Large intestine (tissue), 3 donors: ENCODE measurements at regions not wholly inside any gene's neighbourhood (a gene's known extent, or its start where the extent isn't known, plus 50 kb on each side); places are given as distances from the start of the nearest gene placed in this dataset.

Source experiments
- DNase-seq, 2 donors: peaks; one replicate each; pipeline versions ENCODE4 v3.0.0 to v3.0.0-alpha.2; 2013
- H3K27ac ChIP-seq: one replicate; pipeline ENCODE4 v1.5.1; 2013; ENCODE audit warnings: low read length
- H3K27me3 ChIP-seq: 2 replicates; pipeline ENCODE4 v1.6.1; 2013; ENCODE audit warnings: low read length; ENCODE audit not compliant: control insufficient read depth, insufficient read depth
- H3K36me3 ChIP-seq: 2 replicates; pipeline ENCODE4 v1.6.1; 2013; ENCODE audit warnings: low read length; ENCODE audit not compliant: control insufficient read depth, insufficient read depth
- H3K4me1 ChIP-seq: one replicate; pipeline ENCODE4 v1.6.1; 2013; ENCODE audit warnings: low read length; ENCODE audit not compliant: control insufficient read depth, insufficient read depth
- H3K4me3 ChIP-seq: one replicate; pipeline ENCODE4 v1.5.1; 2013; ENCODE audit warnings: low read length
- H3K9me3 ChIP-seq: one replicate; pipeline ENCODE4 v1.6.1; 2013; ENCODE audit warnings: mild to moderate bottlenecking, low read depth, low read length, moderate library complexity; ENCODE audit not compliant: control insufficient read depth
- WGBS: methylation state at CpG from one replicate; pipeline ENCODE4 v1.1.5; 2013; ENCODE audit warnings: low lambda C conversion rate; ENCODE audit not compliant: insufficient coverage; 5-methylcytosine and 5-hydroxymethylcytosine counted together

- WGBS: no CpG with 5 or more reads among the region's 5 CpGs
- DNase-seq: no peak
- no peaks in the 10 kb centered on the region for H3K36me3 ChIP-seq
- H3K27ac ChIP-seq: no peak overlapping the region
- peaks cover 3% of the 10 kb centered on the region for H3K27me3 ChIP-seq
- H3K9me3 ChIP-seq: no peaks in the 10 kb centered on the region
- no peaks in the 10 kb centered on the region for H3K4me1 ChIP-seq
- no peak overlapping the region for H3K4me3 ChIP-seq
Observed at GRCh38 chr10:120365872-120366271, 91.2 kb upstream of the PLPP4 start.

GRCh38 chr10:120367341-120367740 lies 89.7 kb upstream of the PLPP4 start:
- H3K9me3 ChIP-seq: no peaks in the 10 kb centered on the region
- H3K4me1 ChIP-seq: no peaks in the 10 kb centered on the region
- H3K36me3 ChIP-seq: no peaks in the 10 kb centered on the region
- peaks cover 3% of the 10 kb centered on the region for H3K27me3 ChIP-seq
- H3K4me3 ChIP-seq: no peak overlapping the region
- no peak for DNase-seq
- no CpG with 5 or more reads among the region's 3 CpGs for WGBS
- no peak overlapping the region for H3K27ac ChIP-seq

DNA sequence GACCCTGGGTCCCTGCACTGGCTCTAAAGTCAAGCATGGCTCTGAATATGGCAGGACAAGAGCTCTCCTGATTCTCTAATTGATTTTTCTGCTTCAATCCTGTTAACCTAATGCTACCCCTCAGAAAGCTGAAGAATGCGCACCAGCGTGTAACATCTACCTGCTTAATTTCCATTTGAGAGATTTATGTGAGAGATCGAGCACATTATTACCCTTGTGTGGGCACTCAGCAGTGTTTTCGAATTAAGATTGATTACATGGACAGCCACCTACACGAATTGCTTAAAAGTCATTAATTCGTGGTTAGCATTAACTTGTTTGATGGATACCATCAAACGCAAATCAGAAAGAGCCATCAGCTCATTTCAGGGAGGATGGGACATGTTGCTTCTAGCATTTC lies 88.7 kb upstream of the PLPP4 start:
- Histone ChIP-seq H3K9me3 (no peaks in the 10 kb centered on the region), H3K4me3 (no peak overlapping the region), H3K27me3 (peaks cover 3% of the 10 kb centered on the region), H3K4me1 (no peaks in the 10 kb centered on the region), H3K27ac (no peak overlapping the region), H3K36me3 (no peaks in the 10 kb centered on the region)
- 81% methylated on average over 3 of the region's 7 CpGs for WGBS
- DNase-seq: no peak

DNA sequence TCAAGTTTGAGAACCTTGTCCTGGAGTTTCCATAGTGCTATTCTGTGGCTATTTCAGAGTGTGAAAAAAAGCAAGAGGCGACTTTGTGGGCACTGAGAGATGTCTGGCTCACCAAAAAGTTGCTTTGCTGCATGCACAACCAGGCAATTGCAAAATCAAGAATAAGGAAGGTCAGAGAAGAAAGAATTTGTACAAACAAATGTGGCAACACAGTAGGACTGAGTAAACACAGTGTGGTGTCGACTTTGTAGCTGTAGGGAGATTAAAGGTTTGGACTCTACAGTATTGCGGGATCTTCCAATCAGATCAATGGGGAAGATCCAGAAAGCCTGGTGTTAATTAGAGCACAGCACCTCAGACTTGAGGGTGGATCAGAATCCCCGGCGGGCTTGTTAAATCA lies 88.1 kb upstream of the PLPP4 start:
- 83% methylated on average over 2 of the region's 5 CpGs for WGBS
- peaks cover 3% of the 10 kb centered on the region for H3K27me3 ChIP-seq
- DNase-seq: no peak

GRCh38 chr10:120369856-120370276 lies 87.2 kb upstream of the PLPP4 start:
- no peaks in the 10 kb centered on the region for H3K4me1 ChIP-seq
- WGBS: 57% methylated on average over 1 of the region's 2 CpGs
- DNase-seq: no peak
- H3K9me3 ChIP-seq: no peaks in the 10 kb centered on the region
- peaks cover 3% of the 10 kb centered on the region for H3K27me3 ChIP-seq
- H3K4me3 ChIP-seq: no peak overlapping the region
- no peak overlapping the region for H3K27ac ChIP-seq
- H3K36me3 ChIP-seq: no peaks in the 10 kb centered on the region

More for the DNA sequence above, 88.1 kb upstream of the PLPP4 start:
- Histone ChIP-seq H3K4me3 (no peak overlapping the region), H3K9me3 (no peaks in the 10 kb centered on the region), H3K4me1 (no peaks in the 10 kb centered on the region), H3K27ac (no peak overlapping the region), H3K36me3 (no peaks in the 10 kb centered on the region)

DNA sequence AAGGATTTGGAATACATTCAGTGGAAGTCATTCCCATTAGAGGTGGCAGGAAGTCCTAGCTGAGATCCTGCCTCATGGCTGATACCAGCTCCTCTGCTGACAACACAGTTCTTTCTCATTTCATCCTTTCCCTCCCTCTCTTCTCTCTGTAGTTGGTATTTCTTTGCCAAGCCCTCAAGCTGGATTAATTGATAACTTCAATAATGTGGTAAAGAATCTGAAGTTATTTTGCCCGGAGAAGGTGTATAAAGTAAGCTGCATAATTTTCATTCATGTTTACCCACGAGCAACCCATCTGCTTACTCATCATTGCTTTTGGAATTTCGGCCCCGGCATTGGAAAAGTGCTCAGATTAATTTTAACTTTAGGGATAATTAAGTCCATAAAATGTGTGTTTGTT lies 85.2 kb upstream of the PLPP4 start:
- Histone ChIP-seq H3K4me1 (no peaks in the 10 kb centered on the region), H3K27me3 (peaks cover 3% of the 10 kb centered on the region), H3K36me3 (no peaks in the 10 kb centered on the region), H3K27ac (no peak overlapping the region), H3K9me3 (no peaks in the 10 kb centered on the region), H3K4me3 (no peak overlapping the region)
- DNase-seq: no peak
- 90% methylated on average over 4 of the region's 4 CpGs for WGBS

- Histone ChIP-seq H3K4me1 (no peaks in the 10 kb centered on the region), H3K36me3 (no peaks in the 10 kb centered on the region), H3K4me3 (no peak overlapping the region), H3K27ac (no peak overlapping the region), H3K27me3 (no peaks in the 10 kb centered on the region), H3K9me3 (no peaks in the 10 kb centered on the region)
- DNase-seq: no peak
- 100% methylated on average over 1 of the region's 4 CpGs for WGBS
Observed at GRCh38 chr10:120372917-120373316, 84.1 kb upstream of the PLPP4 start.

GRCh38 chr10:120375666-120376065 lies 81.4 kb upstream of the PLPP4 start:
- Histone ChIP-seq H3K36me3 (no peaks in the 10 kb centered on the region), H3K4me3 (no peak overlapping the region), H3K9me3 (no peaks in the 10 kb centered on the region), H3K27me3 (no peaks in the 10 kb centered on the region), H3K4me1 (no peaks in the 10 kb centered on the region), H3K27ac (no peak overlapping the region)
- DNase-seq: no peak
- no CpG with 5 or more reads among the region's 4 CpGs for WGBS

DNA sequence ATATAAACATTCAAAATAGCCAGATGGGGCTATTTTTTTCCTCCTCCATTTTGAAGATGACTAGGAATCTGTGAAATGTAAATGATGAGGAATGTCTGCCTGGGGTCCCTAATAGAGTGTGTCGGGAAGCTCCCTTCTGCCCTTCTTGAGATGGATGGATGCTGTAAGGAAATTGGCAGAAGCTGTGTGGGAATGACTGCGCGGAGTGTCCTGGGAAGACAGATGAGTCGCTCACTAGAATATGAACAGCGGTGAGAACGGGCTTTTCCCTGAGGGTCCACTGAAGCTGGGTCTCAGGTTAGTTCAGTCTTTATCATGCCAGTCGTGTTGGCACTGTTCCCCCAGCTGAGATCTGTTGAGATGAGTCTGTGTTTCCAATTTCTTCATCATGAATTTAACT lies 75.1 kb upstream of the PLPP4 start:
- H3K4me1 ChIP-seq: no peaks in the 10 kb centered on the region
- no CpG with 5 or more reads among the region's 7 CpGs for WGBS
- no peaks in the 10 kb centered on the region for H3K9me3 ChIP-seq
- DNase-seq: no peak
- no peaks in the 10 kb centered on the region for H3K36me3 ChIP-seq
- H3K27ac ChIP-seq: no peak overlapping the region
- H3K4me3 ChIP-seq: no peak overlapping the region
- H3K27me3 ChIP-seq: peaks cover 2% of the 10 kb centered on the region

DNA sequence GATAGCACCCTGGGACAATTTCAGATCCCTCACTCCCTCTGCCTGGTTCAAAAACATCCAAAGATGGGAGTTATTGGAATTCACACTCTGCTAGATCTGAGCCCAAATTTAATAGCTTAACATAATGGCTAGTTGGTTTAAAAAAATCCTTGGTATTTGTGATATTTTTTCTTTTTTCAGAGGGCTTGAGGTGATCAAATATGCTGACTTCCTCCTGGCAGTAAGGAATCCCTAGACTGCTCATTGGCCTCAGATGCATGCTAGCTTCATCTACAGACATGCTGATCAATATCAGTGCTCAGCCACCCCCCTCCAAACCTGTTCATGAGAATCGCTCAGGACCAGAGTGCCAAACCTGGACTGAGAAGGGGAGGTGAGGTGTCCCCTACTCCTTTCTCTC lies 74.7 kb upstream of the PLPP4 start:
- H3K4me1 ChIP-seq: no peaks in the 10 kb centered on the region
- no peak overlapping the region for H3K27ac ChIP-seq
- no CpG with 5 or more reads among the region's 1 CpG for WGBS
- H3K9me3 ChIP-seq: no peaks in the 10 kb centered on the region
- no peaks in the 10 kb centered on the region for H3K36me3 ChIP-seq
- H3K4me3 ChIP-seq: no peak overlapping the region
- DNase-seq: no peak
- H3K27me3 ChIP-seq: peaks cover 4% of the 10 kb centered on the region

GRCh38 chr10:120385992-120386391 lies 71.0 kb upstream of the PLPP4 start:
- Histone ChIP-seq H3K4me1 (no peaks in the 10 kb centered on the region), H3K36me3 (no peaks in the 10 kb centered on the region), H3K27me3 (peaks cover 4% of the 10 kb centered on the region), H3K27ac (no peak overlapping the region), H3K4me3 (no peak overlapping the region), H3K9me3 (no peaks in the 10 kb centered on the region)
- no peak for DNase-seq
- no CpG with 5 or more reads among the region's 4 CpGs for WGBS
